ENCODE measurements at regions not wholly inside any gene's neighbourhood (a gene's known extent, or its start where the extent isn't known, plus 50 kb on each side); places are given as distances from the start of the nearest gene placed in this dataset.
A peak's percentile ranks its signal among the peaks of the same experiment; 100 is the strongest.

- no peak overlapping the region for H3K4me3 ChIP-seq (ENCODE audit: low read length)
- DNase-seq (ENCODE audit: low read depth), result peak; percentile 70
These were observed 430.6 kb downstream of the KLF12 start for GRCh38 chr13:73703606-73704005.

GRCh38 chr13:73702419-73703071, 431.7 kb downstream of the KLF12 start:
- TF ChIP-seq CTCF (IDR thresholded peaks at IDR 0.05; ENCODE audit: insufficient read depth, low read depth, low read length, missing control alignments), result no peak
- DNase-seq (ENCODE audit: low read depth), result peak; percentile 93
- no peak overlapping the region for H3K4me3 ChIP-seq (ENCODE audit: low read length)

More at GRCh38 chr13:73703606-73704005, 430.6 kb downstream of the KLF12 start:
- TF ChIP-seq CTCF (IDR thresholded peaks at IDR 0.05; ENCODE audit: insufficient read depth, low read depth, low read length, missing control alignments), result no peak

GRCh38 chr13:73701160-73701559, 433.0 kb downstream of the KLF12 start:
- H3K4me3 ChIP-seq (ENCODE audit: low read length), result no peak overlapping the region
- no peak for DNase-seq (ENCODE audit: low read depth)
- no peak for TF ChIP-seq CTCF (IDR thresholded peaks at IDR 0.05; ENCODE audit: insufficient read depth, low read depth, low read length, missing control alignments)

- no peak overlapping the region for H3K4me3 ChIP-seq (ENCODE audit: low read length)
- TF ChIP-seq CTCF (IDR thresholded peaks at IDR 0.05; ENCODE audit: insufficient read depth, low read depth, low read length, missing control alignments), result no peak
- DNase-seq (ENCODE audit: low read depth), result no peak
These were observed 435.3 kb downstream of the KLF12 start for GRCh38 chr13:73698859-73699258.

- no peak overlapping the region for H3K4me3 ChIP-seq (ENCODE audit: low read length)
- TF ChIP-seq CTCF (IDR thresholded peaks at IDR 0.05; ENCODE audit: insufficient read depth, low read depth, low read length, missing control alignments), result no peak
- DNase-seq (ENCODE audit: low read depth), result no peak
These were observed 437.0 kb downstream of the KLF12 start for GRCh38 chr13:73697166-73697565.

- no peak for DNase-seq (ENCODE audit: low read depth)
- no peak for TF ChIP-seq CTCF (IDR thresholded peaks at IDR 0.05; ENCODE audit: insufficient read depth, low read depth, low read length, missing control alignments)
- no peak overlapping the region for H3K4me3 ChIP-seq (ENCODE audit: low read length)
These were observed 437.5 kb downstream of the KLF12 start for GRCh38 chr13:73696713-73697112.

GRCh38 chr13:73696271-73696670, 437.9 kb downstream of the KLF12 start:
- no peak for DNase-seq (ENCODE audit: low read depth)
- TF ChIP-seq CTCF (IDR thresholded peaks at IDR 0.05; ENCODE audit: insufficient read depth, low read depth, low read length, missing control alignments), result no peak
- no peak overlapping the region for H3K4me3 ChIP-seq (ENCODE audit: low read length)
